Astrocyte of the spinal cord (primary cell): ENCODE measurements at regions not wholly inside any gene's neighbourhood (a gene's known extent, or its start where the extent isn't known, plus 50 kb on each side); places are given as distances from the start of the nearest gene placed in this dataset.

Experiments used
- DNase-seq: peaks from one replicate; pipeline ENCODE4 v3.0.0; 2011; ENCODE audit warnings: low read depth, low spot score
- H3K4me3 ChIP-seq: 2 replicates; pipeline ENCODE4 v1.5.1; 2011; ENCODE audit warnings: low read depth, mild to moderate bottlenecking, low read length, moderate library complexity
- in situ Hi-C: cut with HindIII; loops from 2 replicates; pipeline ENCODE4 v1.10.0; 2017; ENCODE audit warnings: low sequenced_read_pairs
- TF ChIP-seq, protein P1 (sequence below): IDR thresholded peaks from 2 replicates; pipeline ENCODE4 v1.5.1; 2012; ENCODE audit warnings: low read depth, mild to moderate bottlenecking, low read length, inconsistent platforms

GRCh38 chr15:94535298-94536048 lies 304.1 kb downstream of the MCTP2 start:
- in situ Hi-C loops, result no loop called here
- TF ChIP-seq, protein P1, sequence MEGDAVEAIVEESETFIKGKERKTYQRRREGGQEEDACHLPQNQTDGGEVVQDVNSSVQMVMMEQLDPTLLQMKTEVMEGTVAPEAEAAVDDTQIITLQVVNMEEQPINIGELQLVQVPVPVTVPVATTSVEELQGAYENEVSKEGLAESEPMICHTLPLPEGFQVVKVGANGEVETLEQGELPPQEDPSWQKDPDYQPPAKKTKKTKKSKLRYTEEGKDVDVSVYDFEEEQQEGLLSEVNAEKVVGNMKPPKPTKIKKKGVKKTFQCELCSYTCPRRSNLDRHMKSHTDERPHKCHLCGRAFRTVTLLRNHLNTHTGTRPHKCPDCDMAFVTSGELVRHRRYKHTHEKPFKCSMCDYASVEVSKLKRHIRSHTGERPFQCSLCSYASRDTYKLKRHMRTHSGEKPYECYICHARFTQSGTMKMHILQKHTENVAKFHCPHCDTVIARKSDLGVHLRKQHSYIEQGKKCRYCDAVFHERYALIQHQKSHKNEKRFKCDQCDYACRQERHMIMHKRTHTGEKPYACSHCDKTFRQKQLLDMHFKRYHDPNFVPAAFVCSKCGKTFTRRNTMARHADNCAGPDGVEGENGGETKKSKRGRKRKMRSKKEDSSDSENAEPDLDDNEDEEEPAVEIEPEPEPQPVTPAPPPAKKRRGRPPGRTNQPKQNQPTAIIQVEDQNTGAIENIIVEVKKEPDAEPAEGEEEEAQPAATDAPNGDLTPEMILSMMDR, result no peak
- DNase-seq, result no peak

GRCh38 chr15:94536549-94536948 lies 305.2 kb downstream of the MCTP2 start:
- H3K4me3 ChIP-seq, result no peak overlapping the region
- DNase-seq, result no peak
- TF ChIP-seq, protein P1, result no peak
- in situ Hi-C loops, result no loop called here

More at GRCh38 chr15:94535298-94536048, 304.1 kb downstream of the MCTP2 start:
- H3K4me3 ChIP-seq, result no peak overlapping the region

GRCh38 chr15:94538280-94538679 lies 306.9 kb downstream of the MCTP2 start:
- in situ Hi-C loops, result no loop called here
- DNase-seq, result no peak
- TF ChIP-seq, protein P1, result no peak
- no peak overlapping the region for H3K4me3 ChIP-seq

GRCh38 chr15:94542391-94542790 lies 311.0 kb downstream of the MCTP2 start:
- in situ Hi-C loops, result no loop called here
- no peak overlapping the region for H3K4me3 ChIP-seq
- TF ChIP-seq, protein P1, result no peak
- DNase-seq, result no peak

DNA sequence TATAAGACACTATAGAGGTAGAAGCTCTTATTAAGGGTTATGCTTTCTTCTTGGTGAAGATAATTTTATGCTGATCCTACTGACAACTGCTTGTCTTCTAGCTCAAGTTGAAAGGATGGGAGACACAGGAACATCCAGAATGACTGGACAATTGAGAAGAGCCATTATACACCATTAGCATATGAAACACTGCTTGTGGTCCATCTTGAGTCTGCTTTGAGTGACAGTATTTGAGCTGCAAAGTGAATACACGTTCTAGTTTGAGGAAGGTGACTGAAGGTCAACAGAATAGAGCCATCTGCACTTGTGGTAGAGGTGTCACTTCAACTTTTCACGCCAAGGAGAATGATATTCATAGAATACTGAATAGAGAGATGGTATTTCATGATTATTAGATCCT lies 315.4 kb downstream of the MCTP2 start:
- no peak overlapping the region for H3K4me3 ChIP-seq
- TF ChIP-seq, protein P1, result no peak
- in situ Hi-C loops, result no loop called here
- DNase-seq, result no peak

- in situ Hi-C loops, result no loop called here
- no peak for DNase-seq
- TF ChIP-seq, protein P1, result no peak
- no peak overlapping the region for H3K4me3 ChIP-seq
These were observed 316.4 kb downstream of the MCTP2 start for GRCh38 chr15:94547711-94548110.
